GM19239 (cell line): ENCODE measurements at regions not wholly inside any gene's neighbourhood (a gene's known extent, or its start where the extent isn't known, plus 50 kb on each side); places are given as distances from the start of the nearest gene placed in this dataset.
"Not testable (repeated sequence)": the region's sequence is repeated elsewhere in the genome, so short reads cannot be mapped to it uniquely, and the experiment has no call there.

Source experiments
- DNase-seq: peaks from one replicate; pipeline ENCODE4 v3.0.0; 2011; ENCODE audit warnings: low spot score; ENCODE audit not compliant: insufficient read length
- FAIRE-seq: peaks from 2 replicates; lab custom pipeline; 2011; peaks lifted over from hg19 to GRCh38; lab: Jason Lieb, UNC

- no peak for FAIRE-seq
- DNase-seq = no peak
Measured at GRCh38 chr5:176133877-176134276, 104.3 kb upstream of the SIMC1 start.

- no peak for DNase-seq
- no peak for FAIRE-seq
Measured at GRCh38 chr5:176134529-176135223, 103.5 kb upstream of the SIMC1 start.

DNA sequence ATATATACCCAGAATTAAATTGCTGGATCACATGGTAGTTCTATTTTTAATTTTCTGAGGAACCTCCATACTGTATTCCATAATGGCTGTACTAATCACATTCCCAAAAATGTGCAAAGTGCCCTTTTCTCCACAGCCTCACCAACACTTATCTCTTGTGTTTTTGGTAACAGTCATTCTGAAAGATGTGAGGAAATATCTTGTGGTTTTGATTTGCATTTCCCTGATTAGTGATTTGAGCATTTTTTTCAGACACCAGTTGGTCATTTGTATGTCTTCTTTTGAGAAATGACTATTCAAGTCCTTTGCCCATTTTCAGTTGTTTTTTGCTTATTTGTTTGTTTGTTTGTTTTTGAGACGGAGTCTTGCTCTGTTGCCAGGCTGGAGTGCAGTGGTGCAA, 98.1 kb upstream of the SIMC1 start:
- FAIRE-seq = peak; percentile 31

DNA sequence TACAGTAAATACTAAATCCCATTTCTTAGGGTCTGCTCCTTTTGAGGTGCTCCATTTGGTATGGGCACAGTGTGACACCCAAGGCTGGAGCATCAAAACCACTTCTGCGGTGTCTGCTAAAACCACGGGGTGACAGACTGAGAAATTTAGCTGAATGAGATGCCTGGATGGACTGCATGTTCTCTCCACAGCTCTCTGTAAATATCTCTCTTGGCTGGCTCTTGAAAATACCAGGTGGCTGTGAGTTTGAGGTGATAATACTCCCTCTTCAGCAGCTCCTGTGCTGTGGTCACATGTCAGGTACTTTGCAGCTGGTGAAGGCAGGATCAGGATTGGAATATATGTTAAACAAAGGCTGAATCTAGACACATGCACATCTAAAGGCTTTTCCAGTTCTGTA, 93.7 kb upstream of the SIMC1 start:
- FAIRE-seq = no peak

More for the DNA sequence above, 98.1 kb upstream of the SIMC1 start:
- DNase-seq = not testable (repeated sequence)

DNA sequence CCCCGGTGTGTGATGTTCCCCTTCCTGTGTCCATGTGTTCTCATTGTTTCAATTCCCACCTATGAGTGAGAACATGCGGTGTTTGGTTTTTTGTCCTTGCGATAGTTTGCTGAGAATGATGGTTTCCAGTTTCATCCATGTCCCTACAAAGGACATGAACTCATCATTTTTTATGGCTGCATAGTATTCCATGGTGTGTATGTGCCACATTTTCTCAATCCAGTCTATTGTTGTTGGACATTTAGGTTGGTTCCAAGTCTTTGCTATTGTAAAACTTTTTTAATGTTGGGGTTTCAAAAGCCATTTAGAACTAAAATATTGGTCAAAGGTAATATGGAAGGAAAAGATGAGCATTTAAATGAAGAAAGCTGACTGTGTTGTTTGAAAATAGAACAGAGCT, 88.3 kb upstream of the SIMC1 start:
- FAIRE-seq, DNase-seq: not testable (repeated sequence)

More for the DNA sequence above, 93.7 kb upstream of the SIMC1 start:
- DNase-seq = no peak

DNA sequence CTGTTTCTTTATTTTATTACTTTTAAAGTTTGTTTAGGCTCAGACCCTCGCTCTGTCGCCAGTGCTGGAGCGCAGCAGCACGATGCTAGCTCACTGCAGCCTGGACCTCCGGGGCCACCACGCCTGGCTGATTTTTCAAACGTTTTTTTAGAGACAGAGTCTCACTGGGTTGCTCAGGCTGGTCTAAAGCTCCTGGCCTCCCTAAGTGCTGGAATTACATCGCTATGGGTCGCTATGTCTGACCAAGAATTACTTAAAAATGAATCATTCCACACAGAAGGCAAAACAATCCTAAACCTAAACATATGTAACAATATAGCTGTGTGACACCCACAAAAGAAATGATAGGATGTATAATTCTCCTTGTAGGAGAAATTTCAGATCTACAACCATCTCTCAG, 86.9 kb upstream of the SIMC1 start:
- DNase-seq = no peak
- no peak for FAIRE-seq

DNA sequence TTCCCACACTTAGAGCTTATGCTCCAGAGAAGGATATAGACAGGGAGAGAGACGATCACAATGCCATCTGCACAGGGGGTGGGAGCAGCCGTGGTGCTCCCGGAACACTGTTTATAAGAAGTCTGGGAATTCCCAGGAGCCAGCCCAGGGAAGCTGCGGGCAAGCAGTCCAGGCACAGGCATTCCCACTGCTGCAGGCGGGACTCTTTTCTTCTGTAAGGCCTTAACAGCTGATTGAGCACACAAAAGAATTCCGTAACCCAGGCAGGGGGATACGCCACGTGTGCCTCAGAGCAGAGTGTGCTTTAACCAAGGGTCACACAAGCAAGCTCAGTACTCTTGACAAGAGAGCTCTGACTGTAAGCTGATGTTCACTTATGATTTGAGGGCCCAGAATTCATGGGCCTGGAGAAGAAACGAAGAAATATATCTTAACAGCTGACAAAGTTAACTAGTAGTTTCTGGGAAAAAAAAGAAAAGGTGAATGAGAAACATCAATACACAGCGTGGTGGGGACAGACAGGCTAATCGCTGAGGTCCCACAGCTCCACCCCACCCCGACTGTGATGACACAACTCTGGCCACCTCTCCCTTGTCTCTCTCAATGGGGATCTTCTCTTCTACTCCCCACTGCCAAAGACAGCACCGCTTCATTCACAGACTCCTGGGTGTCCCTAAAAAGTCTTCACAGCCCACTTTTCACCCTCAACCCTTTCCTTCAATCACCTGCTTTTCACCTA, 85.9 kb upstream of the SIMC1 start:
- DNase-seq (no peak), FAIRE-seq (no peak)

GRCh38 chr5:176152930-176153311, 85.3 kb upstream of the SIMC1 start:
- FAIRE-seq = no peak
- DNase-seq = no peak

GRCh38 chr5:176153741-176154140, 84.5 kb upstream of the SIMC1 start:
- no peak for DNase-seq
- FAIRE-seq = no peak

- no peak for DNase-seq
- no peak for FAIRE-seq
Measured at GRCh38 chr5:176154821-176155220, 83.4 kb upstream of the SIMC1 start.

DNA sequence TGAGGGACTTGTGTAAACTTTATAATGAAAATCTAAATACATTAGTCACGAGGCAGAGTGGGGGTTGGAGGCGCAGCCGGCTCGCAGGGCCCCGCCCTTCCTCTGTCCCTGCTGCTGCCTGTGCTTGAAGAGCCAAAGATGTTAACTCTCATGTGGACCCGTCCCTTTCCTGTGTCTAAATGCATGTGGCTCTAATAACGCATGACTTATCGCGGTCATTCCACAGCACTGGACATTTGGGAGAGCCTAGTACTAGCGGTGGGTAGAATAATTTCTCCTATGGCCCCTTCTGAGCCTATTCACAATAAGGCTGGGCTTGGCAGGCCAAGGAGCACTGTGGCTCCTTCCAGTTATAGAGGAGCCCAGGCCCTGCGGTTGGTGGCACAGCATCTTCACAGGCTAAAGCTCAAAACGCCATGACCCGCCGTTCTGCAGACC, 82.3 kb upstream of the SIMC1 start:
- FAIRE-seq = no peak
- no peak for DNase-seq

GRCh38 chr5:176157656-176158055, 80.6 kb upstream of the SIMC1 start:
- FAIRE-seq (no peak), DNase-seq (no peak)

DNA sequence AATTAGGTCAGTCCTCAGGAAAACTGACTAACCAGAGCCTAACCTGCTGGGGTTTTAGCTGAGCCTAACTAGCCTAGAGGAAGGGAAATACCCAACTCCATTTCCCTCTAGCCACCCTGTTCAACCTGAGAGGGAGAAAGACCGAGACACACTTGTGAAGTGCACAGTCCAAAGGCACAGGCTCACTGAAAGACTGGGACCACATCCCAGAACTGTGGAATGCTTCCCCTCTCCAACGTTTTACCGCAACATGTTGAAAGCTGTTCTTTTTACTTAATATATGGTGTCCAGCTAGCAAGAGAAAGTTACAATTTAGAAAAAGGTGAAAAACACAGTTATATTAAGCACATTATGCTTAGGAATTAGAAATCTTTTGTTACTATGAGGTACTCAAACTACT, 76.8 kb upstream of the SIMC1 start:
- no peak for FAIRE-seq

DNA sequence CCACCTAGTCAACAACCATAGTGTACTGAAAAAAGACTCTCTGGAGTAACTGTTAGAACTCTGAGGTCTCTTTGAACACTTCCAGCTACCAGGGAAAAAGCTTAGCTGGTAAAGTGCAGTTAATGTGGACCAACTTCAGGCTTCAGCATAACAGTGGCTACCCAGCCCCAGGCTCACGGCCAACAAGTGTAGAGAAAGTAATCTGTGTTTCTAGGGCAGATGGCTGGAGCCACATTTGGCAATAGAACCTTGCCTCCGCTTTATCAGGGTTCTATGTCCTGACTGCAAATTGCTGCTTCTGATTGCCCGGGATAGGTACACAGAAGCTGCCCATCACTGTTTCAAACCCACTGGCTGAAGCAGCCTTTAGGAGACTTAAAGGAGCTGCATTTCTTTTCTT, 76.0 kb upstream of the SIMC1 start:
- FAIRE-seq (no peak), DNase-seq (no peak)

More for the DNA sequence above, 76.8 kb upstream of the SIMC1 start:
- DNase-seq = no peak

GRCh38 chr5:176162888-176163287, 75.3 kb upstream of the SIMC1 start:
- DNase-seq (no peak), FAIRE-seq (no peak)

GRCh38 chr5:176166427-176166826, 71.8 kb upstream of the SIMC1 start:
- no peak for FAIRE-seq
- DNase-seq = no peak

GRCh38 chr5:176167800-176168199, 70.4 kb upstream of the SIMC1 start:
- DNase-seq (no peak), FAIRE-seq (no peak)

GRCh38 chr5:176169393-176170063, 68.7 kb upstream of the SIMC1 start:
- no peak for FAIRE-seq
- DNase-seq = no peak

GRCh38 chr5:176170084-176170483, 68.1 kb upstream of the SIMC1 start:
- no peak for FAIRE-seq

GRCh38 chr5:176171171-176171760, 67.0 kb upstream of the SIMC1 start:
- FAIRE-seq (no peak), DNase-seq (no peak)

More at GRCh38 chr5:176170084-176170483, 68.1 kb upstream of the SIMC1 start:
- DNase-seq = no peak

DNA sequence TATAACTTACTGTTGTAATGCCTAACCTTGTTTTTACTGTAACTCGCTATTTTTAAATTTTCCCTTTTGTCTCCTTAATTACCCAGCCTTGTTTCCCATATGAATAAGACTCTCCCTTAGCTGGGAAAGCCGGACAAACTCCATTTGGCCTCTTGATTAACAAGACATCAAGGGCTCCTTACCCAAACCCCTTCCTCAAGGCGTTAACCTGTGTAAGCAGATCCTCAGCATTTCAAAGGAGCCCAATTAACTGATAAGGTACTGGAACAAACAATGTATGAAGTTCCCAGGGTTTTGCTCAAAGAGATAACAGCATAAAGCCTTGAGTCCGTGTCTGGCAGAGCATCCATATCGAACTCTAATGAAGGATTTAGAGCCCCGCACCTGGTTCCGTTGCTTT, 66.0 kb upstream of the SIMC1 start:
- FAIRE-seq (no peak), DNase-seq (no peak)
